HG03159 (cell line): ENCODE measurements at regions not wholly inside any gene's neighbourhood (a gene's known extent, or its start where the extent isn't known, plus 50 kb on each side); places are given as distances from the start of the nearest gene placed in this dataset.

ENCODE experiments used
- ATAC-seq: cut with Tn5 transposase; IDR thresholded peaks from one replicate; pipeline ENCODE4 v1.9.1; 2021; ENCODE audit warnings: mild to moderate bottlenecking, moderate library complexity; ENCODE audit not compliant: unreplicated experiment

- no peak for ATAC-seq
These were observed 190.1 kb upstream of the GLI2 start for GRCh38 chr2:120545521-120546047.

GRCh38 chr2:120546048-120546864 lies 189.4 kb upstream of the GLI2 start:
- ATAC-seq = no peak

GRCh38 chr2:120546865-120547390 lies 188.7 kb upstream of the GLI2 start:
- no peak for ATAC-seq

GRCh38 chr2:120547662-120548061 lies 188.0 kb upstream of the GLI2 start:
- no peak for ATAC-seq

- ATAC-seq = no peak
These were observed 186.8 kb upstream of the GLI2 start for GRCh38 chr2:120548627-120549608.

GRCh38 chr2:120549841-120550240 lies 185.8 kb upstream of the GLI2 start:
- no peak for ATAC-seq

- no peak for ATAC-seq
These were observed 185.4 kb upstream of the GLI2 start for GRCh38 chr2:120550282-120550681.

GRCh38 chr2:120550893-120551446 lies 184.7 kb upstream of the GLI2 start:
- no peak for ATAC-seq

GRCh38 chr2:120551522-120551921 lies 184.1 kb upstream of the GLI2 start:
- ATAC-seq = peak; percentile 61

GRCh38 chr2:120552079-120552478 lies 183.6 kb upstream of the GLI2 start:
- ATAC-seq = no peak

- ATAC-seq = peak; percentile 45
These were observed 182.7 kb upstream of the GLI2 start for GRCh38 chr2:120552800-120553481.

GRCh38 chr2:120554625-120555032 lies 181.0 kb upstream of the GLI2 start:
- no peak for ATAC-seq

- ATAC-seq = no peak
These were observed 180.6 kb upstream of the GLI2 start for GRCh38 chr2:120555092-120555491.

- ATAC-seq = no peak
These were observed 178.8 kb upstream of the GLI2 start for GRCh38 chr2:120556911-120557310.

- no peak for ATAC-seq
These were observed 176.8 kb upstream of the GLI2 start for GRCh38 chr2:120558847-120559246.

GRCh38 chr2:120559401-120559800 lies 176.3 kb upstream of the GLI2 start:
- ATAC-seq = no peak

- no peak for ATAC-seq
These were observed 175.3 kb upstream of the GLI2 start for GRCh38 chr2:120560330-120560729.

GRCh38 chr2:120561379-120562035 lies 174.2 kb upstream of the GLI2 start:
- ATAC-seq = no peak

GRCh38 chr2:120562218-120563005 lies 173.3 kb upstream of the GLI2 start:
- ATAC-seq = no peak
